Progenitor cell of endocrine pancreas (in vitro differentiated cells): ENCODE measurements at regions not wholly inside any gene's neighbourhood (a gene's known extent, or its start where the extent isn't known, plus 50 kb on each side); places are given as distances from the start of the nearest gene placed in this dataset.
A peak's percentile ranks its signal among the peaks of the same experiment; 100 is the strongest.

Experiments used
- DNase-seq: peaks from one replicate; pipeline ENCODE4 v3.0.0; 2021; ENCODE audit warnings: low spot score; ENCODE audit not compliant: unreplicated experiment
- H3K27ac Mint-ChIP-seq: 2 replicates; pipeline ENCODE4 v1.8.0; 2021; ENCODE audit warnings: mild to moderate bottlenecking, moderate library complexity, mixed read lengths
- H3K27me3 Mint-ChIP-seq: 2 replicates; pipeline ENCODE4 v1.8.0; 2021; ENCODE audit warnings: mixed read lengths
- H3K36me3 Mint-ChIP-seq: 2 replicates; pipeline ENCODE4 v1.8.0; 2022; ENCODE audit warnings: mixed read lengths; ENCODE audit not compliant: insufficient read depth
- H3K4me1 Mint-ChIP-seq: 2 replicates; pipeline ENCODE4 v1.8.0; 2021; ENCODE audit warnings: low read depth, mixed read lengths
- H3K4me3 Mint-ChIP-seq: 2 replicates; pipeline ENCODE4 v1.8.0; 2021; ENCODE audit warnings: low read depth, mild to moderate bottlenecking, moderate library complexity, mixed read lengths
- H3K9me3 Mint-ChIP-seq: 2 replicates; pipeline ENCODE4 v1.8.0; 2021; ENCODE audit warnings: low read depth, mixed read lengths
- CTCF ChIP-seq: fragments of 200-600 bp; sonication (generic); IDR thresholded peaks from one replicate; pipeline ENCODE4 v1.5.0; 2021; ENCODE audit warnings: antibody characterized with exemption, mild to moderate bottlenecking; ENCODE audit not compliant: unreplicated experiment

DNA sequence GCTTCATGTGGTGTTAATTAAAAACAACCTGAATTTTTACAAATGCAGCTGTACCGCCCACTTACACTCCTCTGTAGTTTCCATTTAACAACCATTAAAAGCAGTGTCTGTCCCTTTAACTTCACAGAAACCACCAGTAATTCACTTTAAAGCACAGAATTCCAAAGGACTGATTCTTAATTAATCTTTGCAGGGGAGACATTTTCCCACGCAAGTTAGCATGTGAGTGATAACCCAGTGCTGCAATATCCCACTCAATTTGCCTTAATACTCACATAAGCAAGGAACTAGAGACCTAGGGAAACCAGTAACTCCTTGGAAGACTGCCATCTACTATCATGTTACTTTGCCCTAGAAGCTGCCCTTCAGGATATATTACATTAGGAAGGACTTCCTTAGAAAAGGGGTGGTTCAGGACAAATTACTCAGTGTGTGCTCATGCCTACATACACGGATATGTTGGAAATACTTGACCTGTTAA lies 102.3 kb downstream of the OSR1 start:
- H3K36me3 Mint-ChIP-seq, result no peaks in the 10 kb centered on the region
- no peak for TF ChIP-seq CTCF
- DNase-seq, result no peak
- no peaks in the 10 kb centered on the region for H3K27me3 Mint-ChIP-seq
- no peak overlapping the region for H3K27ac Mint-ChIP-seq
- peaks cover 2% of the 10 kb centered on the region for H3K4me1 Mint-ChIP-seq
- H3K9me3 Mint-ChIP-seq, result peaks cover 10% of the 10 kb centered on the region
- H3K4me3 Mint-ChIP-seq, result no peak overlapping the region

DNA sequence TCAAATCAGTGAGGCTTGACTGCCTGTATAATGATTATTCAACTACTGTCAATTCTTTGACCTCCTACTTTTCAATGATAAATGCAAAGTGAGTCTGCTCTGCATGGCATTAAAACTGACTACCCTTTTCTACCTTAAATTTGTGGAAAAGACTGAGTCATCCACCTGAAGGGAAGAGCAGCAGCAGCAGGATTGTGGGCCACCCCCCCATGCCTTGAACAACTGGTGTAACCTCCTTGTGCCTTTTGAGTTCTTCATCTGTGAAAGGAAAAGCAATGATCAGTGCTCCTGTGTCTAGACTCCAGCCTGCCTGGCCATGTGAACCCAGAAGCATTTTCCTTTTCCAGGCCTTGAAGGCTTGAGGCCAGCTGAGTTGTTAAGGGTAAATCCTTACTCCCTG lies 102.9 kb downstream of the OSR1 start:
- peaks cover 10% of the 10 kb centered on the region for H3K9me3 Mint-ChIP-seq
- TF ChIP-seq CTCF, result no peak
- no peaks in the 10 kb centered on the region for H3K36me3 Mint-ChIP-seq
- H3K27ac Mint-ChIP-seq, result peak overlapping the region; percentile 31
- H3K27me3 Mint-ChIP-seq, result no peaks in the 10 kb centered on the region
- peaks cover 2% of the 10 kb centered on the region for H3K4me1 Mint-ChIP-seq
- no peak overlapping the region for H3K4me3 Mint-ChIP-seq
- DNase-seq, result no peak

GRCh38 chr2:19251554-19251953 lies 106.9 kb downstream of the OSR1 start:
- H3K27ac Mint-ChIP-seq, result no peak overlapping the region
- H3K27me3 Mint-ChIP-seq, result no peaks in the 10 kb centered on the region
- peaks cover 2% of the 10 kb centered on the region for H3K4me1 Mint-ChIP-seq
- no peaks in the 10 kb centered on the region for H3K36me3 Mint-ChIP-seq
- no peak for TF ChIP-seq CTCF
- DNase-seq, result no peak
- peaks cover 3% of the 10 kb centered on the region for H3K9me3 Mint-ChIP-seq
- H3K4me3 Mint-ChIP-seq, result no peak overlapping the region

- Mint-ChIP-seq H3K27me3 (no peaks in the 10 kb centered on the region), H3K36me3 (no peaks in the 10 kb centered on the region), H3K27ac (no peak overlapping the region), H3K4me3 (no peak overlapping the region), H3K4me1 (no peaks in the 10 kb centered on the region), H3K9me3 (peaks cover 3% of the 10 kb centered on the region)
- no peak for DNase-seq
- TF ChIP-seq CTCF, result no peak
These were observed 107.5 kb downstream of the OSR1 start for GRCh38 chr2:19250906-19251305.

DNA sequence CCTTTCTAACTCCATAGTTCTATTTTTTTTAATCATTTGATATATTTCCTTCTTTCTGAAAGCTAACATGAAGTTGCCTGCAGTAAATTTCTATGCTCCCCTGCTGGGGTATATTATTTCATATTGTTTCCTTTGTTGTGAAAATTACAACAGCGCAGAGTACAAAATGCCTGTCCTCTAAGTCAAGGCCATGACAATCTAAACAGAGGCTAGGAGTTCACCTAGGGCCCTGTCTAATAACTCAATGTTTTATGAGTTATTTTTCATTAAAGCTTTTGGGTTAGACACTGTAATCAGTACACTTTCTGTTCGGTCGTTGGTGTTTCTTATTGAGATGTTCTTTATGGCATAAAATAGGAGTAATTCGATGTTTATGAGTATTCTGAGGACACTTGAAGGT lies 111.2 kb downstream of the OSR1 start:
- Mint-ChIP-seq H3K27ac (no peak overlapping the region), H3K4me3 (no peak overlapping the region)

More for the DNA sequence above, 111.2 kb downstream of the OSR1 start:
- no peaks in the 10 kb centered on the region for H3K9me3 Mint-ChIP-seq
- no peaks in the 10 kb centered on the region for H3K36me3 Mint-ChIP-seq
- no peak for DNase-seq
- no peaks in the 10 kb centered on the region for H3K27me3 Mint-ChIP-seq
- TF ChIP-seq CTCF, result no peak
- no peaks in the 10 kb centered on the region for H3K4me1 Mint-ChIP-seq
